HFF-Myc (cell line): ENCODE measurements at regions not wholly inside any gene's neighbourhood (a gene's known extent, or its start where the extent isn't known, plus 50 kb on each side); places are given as distances from the start of the nearest gene placed in this dataset.

ENCODE experiments used
- DNase-seq: peaks from one replicate; pipeline ENCODE4 v3.0.0-alpha.2; 2011; ENCODE audit warnings: low read depth; ENCODE audit errors: extremely low read depth
- H3K4me3 ChIP-seq: replicated peaks from 2 replicates; pipeline ENCODE4 v1.5.1; 2011; ENCODE audit warnings: low read depth, mild to moderate bottlenecking, control low read depth, low read length
- TF ChIP-seq, protein P1 (sequence below): IDR thresholded peaks from 2 replicates; pipeline ENCODE4 v1.5.1; 2012; ENCODE audit warnings: mild to moderate bottlenecking, low read depth, low read length, control low read depth; ENCODE audit errors: missing control alignments

DNA sequence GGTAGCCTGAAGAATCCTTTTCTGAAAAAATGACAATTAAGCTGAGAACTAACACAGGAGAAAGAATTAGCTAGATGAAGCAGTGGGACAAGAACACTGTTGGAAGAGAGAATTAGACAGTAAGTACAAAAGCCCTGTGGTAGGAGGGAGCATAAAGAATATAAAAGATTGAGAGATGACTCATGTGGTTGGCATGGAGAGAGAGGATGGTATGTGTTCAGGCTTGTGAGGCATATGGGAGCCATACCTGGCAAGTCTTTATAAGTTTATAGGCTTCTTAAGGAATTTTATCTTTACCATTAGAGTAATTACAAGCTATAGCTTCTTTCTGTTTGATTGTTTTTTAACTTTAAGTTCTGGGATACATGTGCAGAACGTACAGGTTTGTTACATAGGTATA lies 325.0 kb downstream of the ARL6IP6 start:
- no peak for DNase-seq
- H3K4me3 ChIP-seq = no peak overlapping the region
- TF ChIP-seq, protein P1, sequence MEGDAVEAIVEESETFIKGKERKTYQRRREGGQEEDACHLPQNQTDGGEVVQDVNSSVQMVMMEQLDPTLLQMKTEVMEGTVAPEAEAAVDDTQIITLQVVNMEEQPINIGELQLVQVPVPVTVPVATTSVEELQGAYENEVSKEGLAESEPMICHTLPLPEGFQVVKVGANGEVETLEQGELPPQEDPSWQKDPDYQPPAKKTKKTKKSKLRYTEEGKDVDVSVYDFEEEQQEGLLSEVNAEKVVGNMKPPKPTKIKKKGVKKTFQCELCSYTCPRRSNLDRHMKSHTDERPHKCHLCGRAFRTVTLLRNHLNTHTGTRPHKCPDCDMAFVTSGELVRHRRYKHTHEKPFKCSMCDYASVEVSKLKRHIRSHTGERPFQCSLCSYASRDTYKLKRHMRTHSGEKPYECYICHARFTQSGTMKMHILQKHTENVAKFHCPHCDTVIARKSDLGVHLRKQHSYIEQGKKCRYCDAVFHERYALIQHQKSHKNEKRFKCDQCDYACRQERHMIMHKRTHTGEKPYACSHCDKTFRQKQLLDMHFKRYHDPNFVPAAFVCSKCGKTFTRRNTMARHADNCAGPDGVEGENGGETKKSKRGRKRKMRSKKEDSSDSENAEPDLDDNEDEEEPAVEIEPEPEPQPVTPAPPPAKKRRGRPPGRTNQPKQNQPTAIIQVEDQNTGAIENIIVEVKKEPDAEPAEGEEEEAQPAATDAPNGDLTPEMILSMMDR = no peak

DNA sequence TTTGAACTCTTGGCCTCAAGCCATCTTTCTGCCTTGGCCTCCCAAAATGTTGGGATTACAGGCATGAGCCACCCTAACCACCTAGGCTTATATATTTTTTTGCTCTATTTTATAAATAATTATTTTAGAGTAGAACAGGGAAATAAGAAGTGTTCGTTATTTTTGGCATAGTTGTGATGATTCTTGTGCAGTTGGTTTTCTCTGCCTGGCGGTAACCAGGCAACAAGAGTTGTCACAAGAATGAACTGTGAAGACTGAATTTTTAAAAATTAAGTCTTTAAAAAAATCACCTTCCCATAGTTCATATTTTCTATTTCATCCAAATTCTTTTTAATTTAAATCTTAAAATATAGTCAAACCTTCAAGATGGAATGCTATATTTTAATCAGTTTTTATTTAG lies 310.2 kb downstream of the ARL6IP6 start:
- TF ChIP-seq, protein P1 = no peak
- no peak for DNase-seq
- H3K4me3 ChIP-seq = no peak overlapping the region

- TF ChIP-seq, protein P1 = no peak
- no peak overlapping the region for H3K4me3 ChIP-seq
- DNase-seq = no peak
These were observed 309.1 kb downstream of the ARL6IP6 start for GRCh38 chr2:153027533-153027932.

DNA sequence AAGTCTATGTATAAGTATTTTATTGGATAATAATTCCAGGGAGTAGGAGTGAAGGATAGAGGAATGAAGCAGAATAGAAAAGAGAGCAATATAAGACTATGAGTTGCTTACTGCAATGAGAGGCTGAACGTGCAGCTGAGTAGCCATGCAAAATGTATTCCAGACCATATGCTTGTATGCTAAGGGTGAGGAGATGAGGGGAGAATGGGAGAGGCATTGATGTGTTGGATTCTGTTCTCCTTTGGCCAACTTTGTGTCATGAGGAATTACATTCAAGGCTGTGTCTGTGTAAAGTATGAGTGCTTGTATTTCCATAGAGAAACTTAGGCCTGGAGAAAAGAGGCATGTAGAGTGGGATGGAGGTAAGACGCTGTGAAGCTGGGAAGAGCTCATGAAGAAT lies 301.8 kb downstream of the ARL6IP6 start:
- TF ChIP-seq, protein P1 = no peak
- DNase-seq = no peak
- no peak overlapping the region for H3K4me3 ChIP-seq

- TF ChIP-seq, protein P1 = no peak
- DNase-seq = no peak
- no peak overlapping the region for H3K4me3 ChIP-seq
These were observed 286.8 kb downstream of the ARL6IP6 start for GRCh38 chr2:153005071-153005730.

DNA sequence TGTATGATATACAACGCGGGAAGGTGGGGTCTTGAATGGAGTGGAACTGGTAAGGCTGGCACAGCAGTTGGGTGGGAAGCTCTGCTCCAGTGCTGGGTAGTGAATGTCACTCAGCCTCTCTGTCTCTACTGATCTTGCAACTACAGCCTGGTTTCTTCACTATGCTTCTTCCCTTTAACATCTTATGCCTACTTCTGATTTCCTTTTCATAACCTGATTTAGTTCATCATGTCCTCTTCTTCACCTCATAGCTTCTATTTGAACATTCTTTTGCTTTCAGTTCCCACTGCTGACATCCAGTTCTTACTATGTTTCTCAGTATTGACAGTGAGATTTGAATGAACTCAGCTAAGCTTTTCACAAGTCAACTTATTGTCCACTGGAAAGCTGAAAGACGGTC lies 286.2 kb downstream of the ARL6IP6 start:
- no peak overlapping the region for H3K4me3 ChIP-seq

More for the DNA sequence above, 286.2 kb downstream of the ARL6IP6 start:
- no peak for DNase-seq
- TF ChIP-seq, protein P1 = no peak
